NCI-H146 treated with DMSO at 0.1 percent for 48 hours (cell line): ENCODE measurements at regions not wholly inside any gene's neighbourhood (a gene's known extent, or its start where the extent isn't known, plus 50 kb on each side); places are given as distances from the start of the nearest gene placed in this dataset.
"Not testable (repeated sequence)": the region's sequence is repeated elsewhere in the genome, so short reads cannot be mapped to it uniquely, and the experiment has no call there.

Experiments used
- DNase-seq: peaks from one replicate; lab custom pipeline; 2025; ENCODE audit not compliant: unreplicated experiment; lab: John Stamatoyannopoulos, UW

GRCh38 chr1:19591482-19592091, 52.5 kb upstream of the NBL1 start:
- no peak for DNase-seq

- DNase-seq: no peak
These were observed 58.6 kb upstream of the NBL1 start for GRCh38 chr1:19585507-19585906.

GRCh38 chr1:19582318-19582717, 61.8 kb upstream of the NBL1 start:
- peak; percentile 3 for DNase-seq

- DNase-seq: no peak
These were observed 62.7 kb upstream of the NBL1 start for GRCh38 chr1:19581381-19581780.

GRCh38 chr1:19577561-19577960, 66.5 kb upstream of the NBL1 start:
- no peak for DNase-seq

- no peak for DNase-seq
These were observed 67.1 kb upstream of the NBL1 start for GRCh38 chr1:19577036-19577435.

- DNase-seq: no peak
These were observed 74.3 kb upstream of the NBL1 start for GRCh38 chr1:19569786-19570185.

- DNase-seq: no peak
These were observed 77.1 kb upstream of the NBL1 start for GRCh38 chr1:19567041-19567440.

GRCh38 chr1:19564366-19564765, 79.0 kb upstream of the CAPZB start:
- no peak for DNase-seq

GRCh38 chr1:19563324-19564097, 78.2 kb upstream of the CAPZB start:
- no peak for DNase-seq

GRCh38 chr1:19562847-19563246, 77.5 kb upstream of the CAPZB start:
- DNase-seq: no peak

- DNase-seq: no peak
These were observed 75.1 kb upstream of the CAPZB start for GRCh38 chr1:19560480-19560879.

GRCh38 chr1:19559641-19560040, 74.3 kb upstream of the CAPZB start:
- DNase-seq: no peak

- DNase-seq: no peak
These were observed 72.3 kb upstream of the CAPZB start for GRCh38 chr1:19557609-19558051.

GRCh38 chr1:19554090-19554489, 68.8 kb upstream of the CAPZB start:
- no peak for DNase-seq

GRCh38 chr1:19552291-19553010, 67.1 kb upstream of the CAPZB start:
- DNase-seq: no peak

GRCh38 chr1:19551837-19552236, 66.5 kb upstream of the CAPZB start:
- DNase-seq: not testable (repeated sequence)

- DNase-seq: not testable (repeated sequence)
These were observed 65.1 kb upstream of the CAPZB start for GRCh38 chr1:19550437-19550836.

- no peak for DNase-seq
These were observed 62.5 kb upstream of the CAPZB start for GRCh38 chr1:19547814-19548213.

GRCh38 chr1:19536519-19536918, 51.2 kb upstream of the CAPZB start:
- DNase-seq: no peak

GRCh38 chr1:19535214-19535613, 49.9 kb upstream of the CAPZB start:
- no peak for DNase-seq
